ENCODE measurements at regions not wholly inside any gene's neighbourhood (a gene's known extent, or its start where the extent isn't known, plus 50 kb on each side); places are given as distances from the start of the nearest gene placed in this dataset.
"Not testable (repeated sequence)": the region's sequence is repeated elsewhere in the genome, so short reads cannot be mapped to it uniquely, and the experiment has no call there.

GRCh38 chr5:56685503-56686217, 129.7 kb upstream of the MAP3K1 start:
- DNase-seq, result no peak

GRCh38 chr5:56684159-56684558, 131.2 kb upstream of the MAP3K1 start:
- DNase-seq, result no peak

- DNase-seq, result no peak
Measured at GRCh38 chr5:56683733-56684132, 131.6 kb upstream of the MAP3K1 start.

- no peak for DNase-seq
Measured at GRCh38 chr5:56683281-56683680, 132.1 kb upstream of the MAP3K1 start.

GRCh38 chr5:56681346-56681745, 134.0 kb upstream of the MAP3K1 start:
- DNase-seq, result no peak

GRCh38 chr5:56680731-56681130, 134.6 kb upstream of the MAP3K1 start:
- DNase-seq, result no peak

- no peak for DNase-seq
Measured at GRCh38 chr5:56677690-56678305, 137.6 kb upstream of the MAP3K1 start.

GRCh38 chr5:56676091-56676768, 139.1 kb upstream of the MAP3K1 start:
- no peak for DNase-seq

GRCh38 chr5:56674441-56674840, 140.9 kb upstream of the MAP3K1 start:
- DNase-seq, result no peak

- DNase-seq, result no peak
Measured at GRCh38 chr5:56673171-56673570, 142.2 kb upstream of the MAP3K1 start.

GRCh38 chr5:56671571-56671970, 143.8 kb upstream of the MAP3K1 start:
- no peak for DNase-seq

GRCh38 chr5:56670916-56671315, 144.4 kb upstream of the MAP3K1 start:
- DNase-seq, result no peak

- no peak for DNase-seq
Measured at GRCh38 chr5:56669534-56670483, 145.5 kb upstream of the MAP3K1 start.

GRCh38 chr5:56668996-56669395, 146.4 kb upstream of the MAP3K1 start:
- DNase-seq, result no peak

- no peak for DNase-seq
Measured at GRCh38 chr5:56667692-56668091, 147.7 kb upstream of the MAP3K1 start.

- DNase-seq, result no peak
Measured at GRCh38 chr5:56666901-56667300, 148.4 kb upstream of the MAP3K1 start.

- not testable (repeated sequence) for DNase-seq
Measured at GRCh38 chr5:56665117-56665516, 150.2 kb upstream of the MAP3K1 start.

- DNase-seq, result no peak
Measured at GRCh38 chr5:56664025-56664424, 151.3 kb upstream of the MAP3K1 start.

- DNase-seq, result no peak
Measured at GRCh38 chr5:56663523-56663922, 151.8 kb upstream of the MAP3K1 start.

GRCh38 chr5:56662893-56663292, 152.5 kb upstream of the MAP3K1 start:
- no peak for DNase-seq

GRCh38 chr5:56659971-56660370, 155.4 kb upstream of the MAP3K1 start:
- no peak for DNase-seq

- no peak for DNase-seq
Measured at GRCh38 chr5:56658972-56659371, 156.4 kb upstream of the MAP3K1 start.
